ENCODE measurements at regions not wholly inside any gene's neighbourhood (a gene's known extent, or its start where the extent isn't known, plus 50 kb on each side); places are given as distances from the start of the nearest gene placed in this dataset.
"Not testable (repeated sequence)": the region's sequence is repeated elsewhere in the genome, so short reads cannot be mapped to it uniquely, and the experiment has no call there.

- DNase-seq (ENCODE audit: low spot score), result no peak
These were observed 73.8 kb upstream of the EPCAM start for GRCh38 chr2:47295131-47295980.

- no peak for DNase-seq (ENCODE audit: low spot score)
These were observed 75.1 kb upstream of the EPCAM start for GRCh38 chr2:47293976-47294375.

GRCh38 chr2:47288864-47289263, 80.2 kb upstream of the EPCAM start:
- no peak for DNase-seq (ENCODE audit: low spot score)

DNA sequence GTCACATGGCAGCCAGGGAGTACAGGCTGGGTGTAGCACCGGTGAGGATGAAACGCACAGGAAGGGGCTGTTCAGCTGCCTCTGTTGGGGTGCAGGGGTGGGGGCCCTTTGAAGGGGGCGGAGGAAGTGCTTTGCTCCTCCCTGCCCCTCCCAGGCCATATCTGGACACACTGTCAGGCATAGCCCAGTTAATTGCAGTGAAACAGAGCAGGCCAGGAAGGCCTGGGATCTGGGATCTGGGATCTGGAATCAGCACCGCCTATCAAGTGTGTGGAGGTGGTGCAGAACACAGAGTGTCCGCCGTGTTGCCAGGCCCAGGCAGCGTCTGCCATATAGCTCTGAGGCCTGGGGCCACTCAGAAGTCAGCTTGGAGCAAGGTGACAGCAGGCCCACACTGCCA, 85.5 kb upstream of the EPCAM start:
- no peak for DNase-seq (ENCODE audit: low spot score)

GRCh38 chr2:47282621-47283272, 86.4 kb upstream of the EPCAM start:
- no peak for DNase-seq (ENCODE audit: low spot score)

DNA sequence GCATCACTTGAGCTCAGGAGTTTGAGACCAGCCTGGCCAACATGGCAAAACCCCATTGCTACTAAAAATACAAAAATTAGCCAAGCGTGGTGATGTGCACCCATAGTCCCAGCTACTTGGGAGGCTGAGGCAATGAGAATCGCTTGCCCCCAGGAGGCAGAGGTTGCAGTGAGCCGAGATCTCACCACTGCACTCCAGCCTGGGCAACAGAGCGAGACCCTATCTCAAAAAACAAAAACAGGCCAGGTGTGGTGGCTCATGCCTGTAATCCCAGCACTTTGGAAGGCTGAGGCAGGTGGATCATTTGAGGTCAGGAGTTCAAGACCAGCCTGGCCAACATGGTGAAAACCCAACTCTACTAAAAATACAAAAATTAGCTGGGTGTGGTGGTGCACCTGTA, 89.6 kb upstream of the EPCAM start:
- DNase-seq (ENCODE audit: low spot score), result not testable (repeated sequence)

GRCh38 chr2:47277987-47278386, 91.1 kb upstream of the EPCAM start:
- DNase-seq (ENCODE audit: low spot score), result no peak

GRCh38 chr2:47277187-47277586, 91.9 kb upstream of the EPCAM start:
- DNase-seq (ENCODE audit: low spot score), result no peak

GRCh38 chr2:47276061-47276460, 93.0 kb upstream of the EPCAM start:
- DNase-seq (ENCODE audit: low spot score), result no peak

DNA sequence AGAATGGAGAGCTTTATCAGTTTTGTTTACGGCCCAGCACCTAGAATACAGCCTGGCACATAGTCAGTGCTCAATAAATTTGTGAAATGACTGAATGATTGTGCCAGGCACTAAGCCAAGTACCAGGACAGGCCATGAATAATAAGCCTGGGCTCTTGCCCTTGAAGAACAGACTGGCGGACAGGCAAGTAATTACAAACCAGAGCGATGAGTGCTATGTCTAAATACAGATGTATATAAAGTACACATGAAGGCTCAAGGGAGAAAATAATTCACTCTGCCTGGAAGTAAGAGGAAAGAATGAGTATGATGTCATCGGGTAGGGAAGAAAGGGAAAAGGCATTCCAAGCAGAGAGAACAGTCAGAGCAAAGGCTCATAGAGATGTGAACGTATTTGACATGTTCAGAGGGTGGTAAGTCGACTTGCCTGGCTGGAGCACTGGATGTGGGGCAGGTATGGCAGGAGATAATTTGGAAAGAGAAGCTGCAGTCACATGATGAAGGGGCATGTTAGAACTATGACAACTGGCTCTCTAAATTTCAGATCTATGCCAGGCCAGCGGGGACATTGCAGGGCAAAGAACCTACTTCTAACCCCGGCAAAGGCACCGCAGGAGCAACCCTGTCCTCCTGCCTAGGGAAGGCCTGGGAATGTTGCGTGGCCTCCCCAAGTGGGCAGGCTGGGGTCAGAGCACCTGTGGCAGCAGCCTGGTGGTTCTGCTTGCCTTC, 94.9 kb upstream of the EPCAM start:
- no peak for DNase-seq (ENCODE audit: low spot score)

GRCh38 chr2:47272905-47273758, 96.0 kb upstream of the EPCAM start:
- no peak for DNase-seq (ENCODE audit: low spot score)

GRCh38 chr2:47272031-47272864, 95.9 kb upstream of the CALM2 start:
- peak; percentile 79 for DNase-seq (ENCODE audit: low spot score)

DNA sequence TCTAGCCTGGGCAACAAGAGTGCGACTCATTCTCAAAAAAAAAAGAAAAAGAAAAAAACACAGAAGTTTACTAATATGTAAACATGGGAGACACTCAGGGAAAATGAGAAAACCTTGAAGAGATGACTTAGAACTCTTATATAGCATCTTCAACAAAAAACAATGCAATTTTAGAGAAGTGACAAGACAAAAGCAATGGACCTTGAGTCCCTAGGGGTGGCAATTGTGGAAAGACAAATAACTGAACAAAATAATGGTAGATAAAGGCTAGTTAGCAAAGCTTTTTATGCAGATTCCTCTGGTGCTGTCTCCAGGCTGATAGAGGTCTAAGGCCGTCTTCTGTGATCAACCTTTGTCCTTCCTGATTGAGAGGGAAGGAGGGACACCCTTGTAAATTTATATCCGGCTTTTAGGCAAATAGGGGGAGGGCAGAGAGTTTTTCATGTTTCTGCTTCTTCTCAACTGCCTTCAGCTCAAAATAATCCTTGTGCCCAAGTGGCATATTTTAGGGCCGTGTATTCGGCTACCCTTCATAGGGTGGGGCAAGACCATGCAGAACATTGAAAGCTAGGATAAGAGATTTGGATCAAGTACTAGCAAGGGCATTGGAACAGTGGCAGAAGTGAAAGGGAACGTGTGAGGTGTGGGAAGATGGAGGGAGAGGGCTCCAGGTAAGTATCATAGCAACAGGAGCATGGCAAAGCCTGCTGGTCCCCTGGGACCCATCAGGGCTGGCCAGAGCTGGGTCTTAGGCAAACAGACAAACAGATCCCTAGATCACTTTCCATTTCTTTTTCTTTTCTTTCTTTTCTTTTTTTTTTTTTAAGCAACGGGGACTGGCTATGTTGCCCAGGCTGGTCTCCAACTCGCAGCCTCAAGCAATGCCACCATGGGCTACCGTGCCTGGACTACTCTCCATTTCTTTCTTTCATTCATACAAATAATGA, 95.0 kb upstream of the CALM2 start:
- DNase-seq (ENCODE audit: low spot score), result no peak

GRCh38 chr2:47270421-47270820, 94.1 kb upstream of the CALM2 start:
- DNase-seq (ENCODE audit: low spot score), result no peak

GRCh38 chr2:47269316-47270232, 93.3 kb upstream of the CALM2 start:
- no peak for DNase-seq (ENCODE audit: low spot score)

DNA sequence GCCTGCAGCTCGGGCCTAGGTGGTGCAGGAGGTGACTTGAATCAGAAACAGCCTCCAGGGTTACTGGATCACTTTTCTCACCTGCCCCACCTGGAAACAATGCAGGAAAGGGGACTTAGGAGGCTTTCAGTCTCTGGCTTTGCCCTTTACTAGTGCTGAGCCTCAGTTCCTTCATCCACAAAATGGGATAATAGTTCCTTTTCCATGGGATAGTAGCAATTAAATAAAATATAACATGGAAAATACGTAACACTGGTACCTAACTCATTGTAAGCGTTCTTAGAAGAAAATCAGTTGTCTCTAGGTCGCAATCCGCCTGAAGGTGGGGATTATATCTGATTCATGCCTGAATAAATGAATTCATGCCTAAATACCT, 91.4 kb upstream of the CALM2 start:
- DNase-seq (ENCODE audit: low spot score), result no peak

- no peak for DNase-seq (ENCODE audit: low spot score)
These were observed 90.8 kb upstream of the CALM2 start for GRCh38 chr2:47266939-47267710.

GRCh38 chr2:47265751-47266231, 89.5 kb upstream of the CALM2 start:
- no peak for DNase-seq (ENCODE audit: low spot score)

Measured in left forelimb (tissue), 1 donor.